Activated CD4-positive, alpha-beta T cell treated with anti-CD3 and anti-CD28 coated beads for 36 hours (primary cell): ENCODE measurements at regions not wholly inside any gene's neighbourhood (a gene's known extent, or its start where the extent isn't known, plus 50 kb on each side); places are given as distances from the start of the nearest gene placed in this dataset.
A peak's percentile ranks its signal among the peaks of the same experiment; 100 is the strongest.
"Not testable (repeated sequence)": the region's sequence is repeated elsewhere in the genome, so short reads cannot be mapped to it uniquely, and the experiment has no call there.

Experiments
- ATAC-seq: fragments of 200-7000 bp; cut with Tn5 transposase; one replicate; pipeline ENCODE4 v1.10.0; 2021; ENCODE audit warnings: mild to moderate bottlenecking, moderate library complexity
- CTCF ChIA-PET: fragments of 350-600 bp; sonication (Branson Sonifier 250); formaldehyde crosslinking; loops from one replicate; lab custom pipeline; 2021; ENCODE audit warnings: antibody characterized with exemption; lab: Charles Lee
- POLR2A ChIA-PET: fragments of 350-600 bp; sonication (Branson Sonifier 250); formaldehyde crosslinking; loops from one replicate; lab custom pipeline; 2021; ENCODE audit warnings: antibody characterized with exemption, inconsistent platforms; lab: Charles Lee
- DNase-seq: peaks from one replicate; pipeline ENCODE4 v3.0.0-alpha.2; 2020
- H3K27ac Mint-ChIP-seq: one replicate; pipeline ENCODE4 v1.8.0; 2021; ENCODE audit warnings: mixed read lengths
- H3K27me3 Mint-ChIP-seq: one replicate; pipeline ENCODE4 v1.8.0; 2021; ENCODE audit warnings: mixed read lengths
- H3K36me3 Mint-ChIP-seq: one replicate; pipeline ENCODE4 v1.8.0; 2021; ENCODE audit warnings: low read depth, mixed read lengths
- H3K4me1 Mint-ChIP-seq: one replicate; pipeline ENCODE4 v1.8.0; 2021; ENCODE audit warnings: mixed read lengths
- H3K4me3 Mint-ChIP-seq: one replicate; pipeline ENCODE4 v1.8.0; 2021; ENCODE audit warnings: mild to moderate bottlenecking, moderate library complexity, mixed read lengths
- H3K9me3 Mint-ChIP-seq: one replicate; pipeline ENCODE4 v1.8.0; 2021; ENCODE audit warnings: low read depth, mixed read lengths
- intact Hi-C, 2 experiments: fragments of 100-400 bp; cut with DNase I in 1 of 2; cut with micrococcal nuclease in 1 of 2; formaldehyde crosslinking; loops; one replicate each; pipeline versions ENCODE4 v1.14.2 to v1.15.1; 2022 to 2024; cut with DNase I, micrococcal nuclease

DNA sequence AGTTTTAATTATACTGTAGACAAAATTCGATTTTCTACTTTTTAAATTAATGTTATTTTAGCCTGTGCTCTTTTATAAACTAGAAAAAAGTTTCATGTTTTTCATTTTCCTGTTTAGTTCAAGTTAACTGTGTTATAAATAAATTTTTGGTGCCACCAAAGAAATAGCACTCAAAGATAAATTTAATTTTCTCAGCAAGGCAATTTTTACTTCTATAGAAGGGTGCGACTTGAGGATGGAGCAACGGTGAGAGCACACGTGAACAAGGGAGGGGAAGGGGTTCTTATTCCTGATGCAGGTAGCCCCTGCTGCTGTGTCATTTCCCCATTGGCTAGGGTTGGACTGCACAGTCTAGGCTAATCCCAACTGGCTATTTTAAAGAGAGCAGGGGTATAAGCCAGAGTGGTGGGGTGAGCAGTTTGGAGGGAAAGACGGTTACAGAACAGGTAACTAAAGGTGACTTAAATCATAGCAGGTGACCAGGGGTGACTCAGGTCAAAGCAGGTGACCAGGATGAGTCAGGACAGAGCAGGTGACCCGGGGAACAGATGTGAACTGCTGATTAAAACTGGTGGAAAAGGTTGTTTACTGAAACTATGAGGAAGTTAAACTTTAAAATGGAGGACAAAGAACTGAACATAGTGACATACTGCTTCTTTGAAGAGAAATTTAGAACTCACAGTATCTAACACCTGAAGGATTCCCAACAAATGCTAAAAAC, 104.6 kb upstream of the GPBP1 start:
- ChIA-PET POLR2A (interaction anchor here (0.6 kb wide), 1 partner anchor 15 kb away, joined by 3 read pairs; no protein-coding TSS in a partner anchor), CTCF (interaction anchor here (1.3 kb wide), 1 partner anchor 151 kb away, joined by 3 read pairs; no protein-coding TSS in a partner anchor)
- peaks cover 10% of the 10 kb centered on the region for H3K27me3 Mint-ChIP-seq
- intact Hi-C loops = no loop called here
- H3K9me3 Mint-ChIP-seq = peaks cover 5% of the 10 kb centered on the region
- H3K36me3 Mint-ChIP-seq = no peaks in the 10 kb centered on the region
- no peak overlapping the region for H3K27ac Mint-ChIP-seq
- no peaks in the 10 kb centered on the region for H3K4me1 Mint-ChIP-seq
- no peak overlapping the region for H3K4me3 Mint-ChIP-seq
- ATAC-seq = no peak
- DNase-seq = no peak

DNA sequence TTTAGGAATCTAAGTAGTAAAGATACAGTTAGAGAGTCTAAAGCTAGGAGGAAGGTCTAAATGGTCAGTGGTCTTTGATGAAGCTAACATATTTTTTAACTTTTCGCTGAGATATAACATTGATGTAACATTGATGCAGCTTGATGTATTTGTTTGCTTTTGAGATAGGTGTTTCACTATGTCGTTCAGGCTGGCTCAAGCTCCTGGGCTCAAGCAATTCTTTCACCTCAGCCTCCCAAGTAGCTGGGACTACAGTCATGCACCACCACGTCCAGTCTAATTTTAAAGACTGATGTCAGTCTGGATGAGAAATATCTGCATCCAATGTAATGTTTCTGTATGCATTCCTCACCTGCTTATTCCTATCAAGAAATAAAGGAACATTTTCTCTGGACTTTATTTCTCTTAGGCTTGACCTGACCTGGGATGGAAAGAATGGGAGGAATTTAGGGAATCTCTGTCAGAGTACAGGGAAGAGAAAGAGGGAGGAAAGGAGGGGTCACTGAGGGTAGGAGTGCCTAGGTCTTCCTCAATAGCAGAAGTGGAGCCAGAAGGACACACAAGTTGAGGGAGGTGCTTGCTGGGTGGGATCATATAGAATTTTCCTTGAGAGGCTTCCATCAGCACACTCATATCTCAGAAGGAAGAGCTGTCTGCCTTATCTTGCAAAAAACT, 101.5 kb upstream of the GPBP1 start:
- CTCF ChIA-PET = interaction anchor here (0.6 kb wide), 1 partner anchor 629 kb away, joined by 3 read pairs; no protein-coding TSS in a partner anchor
- peaks cover 2% of the 10 kb centered on the region for H3K27me3 Mint-ChIP-seq
- no peaks in the 10 kb centered on the region for H3K4me1 Mint-ChIP-seq
- no peak for DNase-seq
- no peak for ATAC-seq
- H3K27ac Mint-ChIP-seq = no peak overlapping the region
- POLR2A ChIA-PET = no interaction called here
- H3K36me3 Mint-ChIP-seq = no peaks in the 10 kb centered on the region
- H3K9me3 Mint-ChIP-seq = peaks cover 2% of the 10 kb centered on the region
- intact Hi-C loops = no loop called here
- H3K4me3 Mint-ChIP-seq = no peak overlapping the region

DNA sequence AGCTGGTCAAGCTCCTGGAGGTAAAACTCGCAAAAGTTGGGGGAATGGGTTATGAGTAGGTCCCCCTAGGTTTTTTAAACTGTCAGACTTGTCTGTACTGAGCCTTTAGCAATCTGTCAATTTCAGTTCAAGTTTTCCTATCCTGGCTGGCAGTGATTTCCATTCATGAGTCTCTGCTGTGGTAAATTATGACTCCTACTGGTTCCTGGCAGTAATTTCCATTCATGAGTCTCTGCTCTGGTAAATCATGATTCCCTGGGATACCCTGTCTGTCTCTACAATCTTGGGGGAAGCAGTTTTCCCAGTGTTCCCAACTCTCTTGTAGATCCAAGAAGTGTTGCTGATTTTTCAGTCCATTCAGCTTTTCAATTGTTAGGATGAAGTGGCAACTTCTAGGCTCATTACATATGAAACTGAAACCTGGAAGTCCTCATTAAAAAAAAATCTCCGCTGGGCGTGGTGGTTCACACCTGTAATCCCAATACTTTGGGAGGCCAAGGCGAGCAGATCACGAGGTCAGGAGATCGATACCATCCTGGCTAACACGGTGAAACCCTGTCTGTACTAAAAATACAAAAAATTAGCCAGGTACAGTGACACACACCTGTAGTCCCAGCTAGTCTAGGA, 91.3 kb upstream of the GPBP1 start:
- ChIA-PET CTCF (no interaction called here), POLR2A (no interaction called here)
- Mint-ChIP-seq H3K27ac (no peak overlapping the region), H3K9me3 (no peaks in the 10 kb centered on the region), H3K36me3 (no peaks in the 10 kb centered on the region), H3K4me1 (no peaks in the 10 kb centered on the region), H3K4me3 (no peak overlapping the region), H3K27me3 (peaks cover 16% of the 10 kb centered on the region)
- DNase-seq (no peak), ATAC-seq (no peak)
- intact Hi-C loops = no loop called here

DNA sequence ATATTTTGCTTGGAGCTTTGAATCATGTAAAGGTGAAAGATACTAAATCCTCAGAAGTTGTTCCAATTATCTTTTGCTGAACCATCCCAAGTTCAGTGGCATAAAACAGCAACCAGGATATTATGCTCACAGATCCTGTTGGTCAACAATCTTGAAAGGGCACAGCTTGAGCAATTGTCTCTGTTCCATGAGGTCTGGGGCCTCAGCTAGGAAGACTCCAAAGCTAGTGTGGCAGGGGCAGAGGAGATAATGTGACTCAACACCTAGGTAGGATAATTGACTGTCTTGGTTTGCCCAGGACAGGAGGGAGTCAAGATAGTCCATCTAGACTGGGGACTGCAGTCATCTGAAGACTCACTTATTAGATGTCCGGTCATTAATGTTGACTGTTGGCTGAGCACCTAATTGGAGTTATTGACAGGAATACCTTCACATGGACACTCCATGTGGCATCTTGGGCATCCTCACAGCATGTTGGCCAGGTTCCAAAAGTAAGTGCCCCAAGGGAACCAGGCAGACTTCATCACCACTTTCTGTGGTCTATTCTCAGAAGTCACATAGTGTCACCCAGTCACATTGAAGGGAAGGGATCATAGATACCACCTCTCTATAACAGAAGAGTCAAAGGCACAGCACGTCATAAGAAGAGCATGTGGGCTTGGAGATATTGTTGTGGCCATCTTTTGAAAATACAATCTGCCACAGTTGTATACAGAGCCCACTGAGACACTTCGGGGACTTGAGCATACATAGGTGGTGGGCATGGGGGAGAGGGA, 88.4 kb upstream of the GPBP1 start:
- Mint-ChIP-seq H3K4me3 (no peak overlapping the region), H3K27ac (no peak overlapping the region), H3K9me3 (no peaks in the 10 kb centered on the region), H3K36me3 (no peaks in the 10 kb centered on the region), H3K4me1 (no peaks in the 10 kb centered on the region), H3K27me3 (peaks cover 16% of the 10 kb centered on the region)
- ChIA-PET CTCF (interaction anchor here (0.6 kb wide), 1 partner anchor 373 kb away, joined by 4 read pairs; no protein-coding TSS in a partner anchor), POLR2A (no interaction called here)
- ATAC-seq (peak; percentile 26), DNase-seq (no peak)
- intact Hi-C loops = no loop called here

DNA sequence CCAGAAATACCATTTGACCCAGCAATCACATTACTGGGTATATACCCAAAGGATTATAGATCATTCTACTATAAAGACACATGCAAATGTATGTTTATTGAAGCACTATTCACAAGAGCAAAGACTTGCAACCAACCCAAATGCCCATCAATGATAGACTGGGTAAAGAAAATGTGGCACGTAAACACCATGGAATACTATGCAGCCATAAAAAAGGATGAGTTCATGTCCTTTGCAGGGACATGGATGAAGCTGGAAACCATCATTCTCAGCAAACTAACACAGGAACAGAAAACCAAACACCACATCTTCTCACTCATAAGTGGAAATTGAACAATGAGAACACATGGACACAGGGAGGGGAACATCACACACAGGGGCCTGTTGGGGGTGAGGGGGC, 85.9 kb upstream of the GPBP1 start:
- CTCF ChIA-PET = interaction anchor here (0.6 kb wide), 2 partner anchors 250 to 720 kb away, joined by 3 to 4 read pairs; no protein-coding TSS in a partner anchor
- not testable (repeated sequence) for DNase-seq
- peaks cover 12% of the 10 kb centered on the region for H3K27me3 Mint-ChIP-seq

DNA sequence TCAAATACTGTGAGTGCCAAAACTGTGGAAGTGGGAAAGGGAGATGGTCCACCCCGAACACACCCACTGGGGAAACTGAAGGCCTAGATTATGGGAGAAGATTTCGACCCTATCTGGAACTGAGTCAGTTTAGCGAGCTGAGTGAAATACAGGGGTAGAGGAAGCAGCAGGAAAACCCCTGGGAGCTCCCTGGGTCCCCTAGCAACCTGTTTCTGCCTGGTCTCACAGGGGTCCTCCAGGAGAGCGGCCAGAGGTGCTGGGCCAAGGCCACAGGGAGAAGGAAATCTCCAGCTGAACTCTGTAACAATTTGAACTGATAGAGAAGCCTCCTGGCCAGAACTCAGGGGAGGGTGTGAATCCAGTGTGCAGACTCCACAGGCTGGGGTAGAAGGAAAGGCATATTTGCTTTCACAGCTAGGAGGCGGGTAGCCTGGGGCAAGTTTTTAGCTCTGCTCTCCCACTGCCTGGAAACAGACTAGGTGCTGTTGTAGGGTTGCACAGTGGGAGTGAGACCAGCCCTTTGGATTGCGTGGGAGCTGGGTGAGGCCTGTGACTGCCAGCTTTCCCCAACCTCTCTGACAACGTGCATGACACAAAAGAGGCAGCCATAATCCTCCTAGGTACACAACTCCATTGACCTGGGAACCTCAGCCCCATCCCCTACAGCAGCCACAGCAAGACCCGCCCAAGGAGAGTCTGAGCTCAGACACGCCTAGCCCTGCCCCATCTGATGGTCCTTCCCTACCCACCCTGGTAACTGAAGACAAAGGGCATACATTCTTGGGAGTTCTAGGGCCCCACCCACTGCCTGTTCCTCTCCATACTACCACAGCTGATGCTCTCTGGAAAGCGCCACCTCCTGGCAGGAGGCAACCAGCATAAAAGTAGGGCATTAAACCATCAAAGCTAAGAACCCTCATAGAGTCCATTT, 78.8 kb upstream of the GPBP1 start:
- Mint-ChIP-seq H3K27ac (no peak overlapping the region), H3K4me1 (no peaks in the 10 kb centered on the region), H3K27me3 (peaks cover 2% of the 10 kb centered on the region), H3K9me3 (peaks cover 23% of the 10 kb centered on the region), H3K4me3 (no peak overlapping the region), H3K36me3 (peaks cover 11% of the 10 kb centered on the region)
- POLR2A ChIA-PET = no interaction called here
- ATAC-seq (no peak), DNase-seq (peak; percentile 22)
- CTCF ChIA-PET = interaction anchor here (1.3 kb wide), 1 partner anchor 125 kb away, joined by 3 read pairs; no protein-coding TSS in a partner anchor
- intact Hi-C loops = no loop called here

More for the DNA sequence above, 85.9 kb upstream of the GPBP1 start:
- POLR2A ChIA-PET, H3K9me3 Mint-ChIP-seq, H3K4me1 Mint-ChIP-seq, ATAC-seq, H3K27ac Mint-ChIP-seq, intact Hi-C loops, H3K4me3 Mint-ChIP-seq, H3K36me3 Mint-ChIP-seq: not testable (repeated sequence)

DNA sequence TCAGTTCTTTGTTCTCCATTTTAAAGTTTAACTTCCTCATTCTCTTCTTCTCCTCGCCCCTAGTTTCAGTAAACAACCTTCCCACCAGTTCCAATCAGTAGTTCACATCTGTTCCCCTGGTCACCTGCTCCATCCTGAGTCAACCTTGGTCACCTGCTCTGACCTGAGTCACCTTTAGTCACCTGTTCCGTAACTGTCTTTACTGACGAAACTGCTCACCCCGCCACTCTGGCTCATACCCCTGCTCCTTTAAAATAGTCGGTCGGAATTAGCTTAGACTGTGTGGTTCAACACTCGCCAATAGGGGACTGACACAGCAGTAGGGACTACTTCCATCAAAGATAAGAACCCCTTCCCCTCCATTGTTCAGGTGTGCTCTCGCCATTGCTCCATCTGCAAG, 76.3 kb upstream of the GPBP1 start:
- H3K27me3 Mint-ChIP-seq = peaks cover 2% of the 10 kb centered on the region
- DNase-seq (no peak), ATAC-seq (no peak)
- no peaks in the 10 kb centered on the region for H3K4me1 Mint-ChIP-seq
- no peak overlapping the region for H3K27ac Mint-ChIP-seq
- H3K9me3 Mint-ChIP-seq = peaks cover 23% of the 10 kb centered on the region
- H3K4me3 Mint-ChIP-seq = no peak overlapping the region
- POLR2A ChIA-PET = no interaction called here
- peaks cover 11% of the 10 kb centered on the region for H3K36me3 Mint-ChIP-seq
- CTCF ChIA-PET = interaction anchor here (0.6 kb wide), 1 partner anchor 11 kb away, joined by 4 read pairs; no protein-coding TSS in a partner anchor
- intact Hi-C loops = no loop called here

DNA sequence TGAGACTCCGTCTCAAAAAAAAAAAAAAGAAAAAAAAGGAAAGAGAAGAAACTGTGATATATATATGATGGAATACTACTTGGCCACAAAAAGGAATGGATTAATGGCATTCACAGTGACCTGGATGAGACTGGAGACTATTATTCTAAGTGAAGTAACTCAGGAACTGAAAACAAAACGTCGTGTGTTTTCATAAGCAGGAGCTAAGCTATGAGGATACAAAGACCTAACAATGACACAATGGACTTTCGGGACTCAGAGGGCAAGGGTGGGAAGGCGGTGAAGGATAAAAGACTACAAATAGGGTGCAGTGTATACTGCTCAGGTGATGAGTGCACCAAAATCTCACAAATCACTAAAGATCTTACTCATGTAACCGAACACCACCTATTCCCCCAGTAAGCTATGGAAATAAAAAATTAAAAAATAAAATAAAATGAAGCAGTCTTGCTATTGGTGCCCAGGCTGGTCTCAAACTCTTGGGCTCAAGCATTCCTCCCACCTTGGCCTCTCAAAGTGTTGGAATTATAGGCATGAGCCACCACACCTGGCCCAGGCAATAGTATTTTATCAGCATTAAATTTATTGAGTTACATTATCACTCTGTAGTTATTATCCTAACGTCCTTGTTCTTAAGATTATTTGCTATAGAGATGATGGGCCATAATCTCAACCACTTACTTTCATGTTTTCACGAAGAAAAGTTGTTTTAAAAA, 71.5 kb upstream of the GPBP1 start:
- Mint-ChIP-seq H3K36me3 (peaks cover 10% of the 10 kb centered on the region), H3K27ac (no peak overlapping the region), H3K27me3 (peaks cover 8% of the 10 kb centered on the region), H3K4me1 (no peaks in the 10 kb centered on the region), H3K4me3 (no peak overlapping the region), H3K9me3 (peaks cover 12% of the 10 kb centered on the region)
- POLR2A ChIA-PET = no interaction called here
- CTCF ChIA-PET = no interaction called here
- DNase-seq = no peak
- intact Hi-C loops = no loop called here
- ATAC-seq = no peak

DNA sequence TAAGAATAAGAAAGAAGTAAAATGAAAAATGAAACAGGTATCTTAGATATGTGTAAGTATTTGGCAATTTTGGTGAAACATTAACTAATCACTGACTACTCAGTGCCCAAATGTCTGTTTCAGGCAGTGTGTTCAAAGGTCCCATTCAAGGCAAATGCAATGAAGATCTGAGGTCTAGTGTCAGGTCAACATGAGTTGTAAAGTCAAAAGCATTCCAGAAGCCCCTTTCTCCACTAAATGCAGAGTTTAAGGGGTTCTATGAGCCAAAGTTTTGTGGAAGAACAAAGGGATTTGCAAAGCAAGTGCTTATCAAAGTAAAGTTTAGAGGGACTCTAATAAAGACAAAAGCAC, 71.0 kb upstream of the GPBP1 start:
- Mint-ChIP-seq H3K27me3 (peaks cover 8% of the 10 kb centered on the region), H3K4me1 (no peaks in the 10 kb centered on the region), H3K27ac (no peak overlapping the region), H3K36me3 (peaks cover 5% of the 10 kb centered on the region), H3K9me3 (peaks cover 7% of the 10 kb centered on the region), H3K4me3 (no peak overlapping the region)
- ATAC-seq (no peak), DNase-seq (no peak)
- intact Hi-C loops = no loop called here
- ChIA-PET POLR2A (no interaction called here), CTCF (no interaction called here)

DNA sequence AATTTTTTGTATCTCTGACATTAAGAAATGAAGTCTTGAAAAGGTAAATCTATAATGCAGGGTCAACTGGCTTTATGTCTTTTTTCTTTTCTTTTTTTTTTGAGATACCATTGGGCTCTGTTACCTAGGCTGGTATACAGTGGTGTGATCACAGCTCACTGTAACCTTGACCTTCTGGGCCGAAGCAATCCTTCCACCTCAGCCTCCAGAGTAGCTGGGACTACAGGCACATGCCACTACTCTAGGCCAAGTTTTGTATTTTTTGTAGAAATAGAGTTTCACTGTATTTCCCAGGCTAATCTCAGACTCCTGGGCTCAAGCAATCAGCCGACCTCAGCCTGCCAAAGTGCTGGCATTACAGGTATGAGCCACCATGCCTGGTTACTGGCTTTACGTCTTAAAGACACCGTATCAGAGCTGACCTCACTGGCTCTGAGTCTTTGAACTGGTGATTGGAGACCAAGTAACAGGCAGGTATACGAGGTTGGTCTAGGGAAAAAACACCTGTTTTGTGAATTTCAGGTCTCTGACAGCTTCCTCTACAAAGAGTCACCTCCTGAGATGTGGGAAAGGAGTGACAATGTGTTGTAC, 70.4 kb upstream of the GPBP1 start:
- ATAC-seq (no peak), DNase-seq (no peak)
- peaks cover 3% of the 10 kb centered on the region for H3K36me3 Mint-ChIP-seq
- H3K4me3 Mint-ChIP-seq = no peak overlapping the region
- intact Hi-C loops = no loop called here
- POLR2A ChIA-PET = interaction anchor here (0.7 kb wide), 1 partner anchor 793 kb away, joined by 4 read pairs; no protein-coding TSS in a partner anchor
- CTCF ChIA-PET = interaction anchor here (0.6 kb wide), 1 partner anchor 1559 kb away, joined by 3 read pairs; no protein-coding TSS in a partner anchor
- no peaks in the 10 kb centered on the region for H3K4me1 Mint-ChIP-seq
- H3K9me3 Mint-ChIP-seq = peaks cover 1% of the 10 kb centered on the region
- peaks cover 7% of the 10 kb centered on the region for H3K27me3 Mint-ChIP-seq
- no peak overlapping the region for H3K27ac Mint-ChIP-seq
